Ascending aorta (tissue), 2 donors: ENCODE measurements at regions not wholly inside any gene's neighbourhood (a gene's known extent, or its start where the extent isn't known, plus 50 kb on each side); places are given as distances from the start of the nearest gene placed in this dataset.

Experiments used
- DNase-seq, 2 donors: peaks; one replicate each; pipeline ENCODE4 v3.0.0-alpha.2; 2019; ENCODE audit warnings: low spot score in 2 of 2
- H3K27ac ChIP-seq, 2 donors: fragments of 200-600 bp; sonication (generic); one replicate each; pipeline ENCODE4 v1.5.1; 2016 to 2017; ENCODE audit warnings: mild to moderate bottlenecking in 1 of 2
- H3K27me3 ChIP-seq: fragments of 200-600 bp; sonication (generic); one replicate; pipeline ENCODE4 v1.5.1; 2017
- H3K36me3 ChIP-seq, 2 donors: fragments of 200-600 bp; sonication (generic); one replicate each; pipeline ENCODE4 v1.5.1; 2016
- H3K4me1 ChIP-seq, 2 donors: fragments of 200-600 bp; sonication (generic); one replicate each; pipeline ENCODE4 v1.5.1; 2016 to 2017; ENCODE audit warnings: mild to moderate bottlenecking in 1 of 2
- H3K4me3 ChIP-seq, 2 donors: fragments of 200-600 bp; sonication (generic); one replicate each; pipeline ENCODE4 v1.5.1; 2016 to 2017; ENCODE audit warnings: mild to moderate bottlenecking in 1 of 2
- H3K9me3 ChIP-seq, 2 donors: fragments of 200-600 bp; sonication (generic); one replicate each; pipeline ENCODE4 v1.5.1; 2016
- intact Hi-C: fragments of 100-400 bp; cut with DNase I; formaldehyde crosslinking; loops from one replicate; pipeline ENCODE4 v1.15.1; 2023
- TF ChIP-seq, protein P1 (sequence below), 3 experiments: fragments of 200-600 bp in 2 of 3; fragments of 450-650 bp in 1 of 3; sonication (generic) in 2 of 3; IDR thresholded peaks; one replicate each; pipeline ENCODE4 v1.5.1; 2016 to 2019; ENCODE audit warnings: antibody characterized with exemption in 3 of 3, mild to moderate bottlenecking in 1 of 3, moderate library complexity in 1 of 3

DNA sequence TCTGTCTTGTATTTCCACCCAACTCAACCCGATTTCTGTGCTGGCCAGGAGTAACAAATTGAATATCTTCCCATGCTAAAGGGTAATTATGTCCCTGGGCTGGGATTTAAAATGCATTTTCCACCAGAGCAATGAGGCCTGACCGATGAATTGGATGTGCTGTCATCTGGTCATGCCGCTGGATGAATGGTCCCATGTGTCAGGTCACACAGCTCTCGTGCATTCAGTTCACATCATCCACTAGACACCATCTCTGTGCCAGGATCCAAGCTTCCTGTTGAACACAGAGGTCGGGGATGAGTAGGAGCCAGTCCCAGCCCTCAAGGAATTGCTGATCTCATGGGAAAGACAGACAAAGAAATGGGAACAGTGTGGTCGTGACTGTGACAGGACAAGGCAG is 200.8 kb downstream of the ADRA2A start:
- no peaks in the 10 kb centered on the region for H3K27me3 ChIP-seq
- intact Hi-C loops: no loop called here
- no peak overlapping the region for H3K4me3 ChIP-seq
- no peak for DNase-seq
- H3K36me3 ChIP-seq: no peaks in the 10 kb centered on the region
- H3K9me3 ChIP-seq: no peaks in the 10 kb centered on the region
- no peaks in the 10 kb centered on the region for H3K4me1 ChIP-seq
- TF ChIP-seq, protein P1, sequence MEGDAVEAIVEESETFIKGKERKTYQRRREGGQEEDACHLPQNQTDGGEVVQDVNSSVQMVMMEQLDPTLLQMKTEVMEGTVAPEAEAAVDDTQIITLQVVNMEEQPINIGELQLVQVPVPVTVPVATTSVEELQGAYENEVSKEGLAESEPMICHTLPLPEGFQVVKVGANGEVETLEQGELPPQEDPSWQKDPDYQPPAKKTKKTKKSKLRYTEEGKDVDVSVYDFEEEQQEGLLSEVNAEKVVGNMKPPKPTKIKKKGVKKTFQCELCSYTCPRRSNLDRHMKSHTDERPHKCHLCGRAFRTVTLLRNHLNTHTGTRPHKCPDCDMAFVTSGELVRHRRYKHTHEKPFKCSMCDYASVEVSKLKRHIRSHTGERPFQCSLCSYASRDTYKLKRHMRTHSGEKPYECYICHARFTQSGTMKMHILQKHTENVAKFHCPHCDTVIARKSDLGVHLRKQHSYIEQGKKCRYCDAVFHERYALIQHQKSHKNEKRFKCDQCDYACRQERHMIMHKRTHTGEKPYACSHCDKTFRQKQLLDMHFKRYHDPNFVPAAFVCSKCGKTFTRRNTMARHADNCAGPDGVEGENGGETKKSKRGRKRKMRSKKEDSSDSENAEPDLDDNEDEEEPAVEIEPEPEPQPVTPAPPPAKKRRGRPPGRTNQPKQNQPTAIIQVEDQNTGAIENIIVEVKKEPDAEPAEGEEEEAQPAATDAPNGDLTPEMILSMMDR (IDR thresholded peaks at IDR 0.05): no peak
- no peak overlapping the region for H3K27ac ChIP-seq

DNA sequence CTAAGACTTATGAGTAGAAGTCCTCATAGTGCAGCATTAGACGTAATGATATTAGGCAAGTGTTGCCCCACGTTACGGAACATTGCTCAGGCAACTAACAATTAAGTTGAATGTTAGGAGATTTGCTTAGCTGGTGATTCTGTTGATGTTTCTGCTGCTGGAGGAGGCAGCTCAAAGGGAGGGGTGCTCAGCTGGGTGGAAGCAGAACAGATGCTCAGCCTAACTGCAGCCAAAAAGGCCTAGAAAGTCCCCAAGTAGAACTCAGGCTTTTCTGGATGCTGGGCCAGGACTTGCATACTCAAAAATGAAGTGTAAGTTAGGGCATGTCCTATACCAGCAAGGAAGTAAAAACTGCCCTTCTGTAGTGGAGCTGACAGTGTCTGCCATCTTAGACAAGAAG is 201.4 kb downstream of the ADRA2A start:
- DNase-seq: no peak
- H3K27me3 ChIP-seq: no peaks in the 10 kb centered on the region
- intact Hi-C loops: no loop called here
- H3K9me3 ChIP-seq: no peaks in the 10 kb centered on the region
- H3K4me3 ChIP-seq: no peak overlapping the region
- TF ChIP-seq, protein P1 (IDR thresholded peaks at IDR 0.05): no peak
- H3K4me1 ChIP-seq: no peaks in the 10 kb centered on the region
- no peak overlapping the region for H3K27ac ChIP-seq
- H3K36me3 ChIP-seq: no peaks in the 10 kb centered on the region

DNA sequence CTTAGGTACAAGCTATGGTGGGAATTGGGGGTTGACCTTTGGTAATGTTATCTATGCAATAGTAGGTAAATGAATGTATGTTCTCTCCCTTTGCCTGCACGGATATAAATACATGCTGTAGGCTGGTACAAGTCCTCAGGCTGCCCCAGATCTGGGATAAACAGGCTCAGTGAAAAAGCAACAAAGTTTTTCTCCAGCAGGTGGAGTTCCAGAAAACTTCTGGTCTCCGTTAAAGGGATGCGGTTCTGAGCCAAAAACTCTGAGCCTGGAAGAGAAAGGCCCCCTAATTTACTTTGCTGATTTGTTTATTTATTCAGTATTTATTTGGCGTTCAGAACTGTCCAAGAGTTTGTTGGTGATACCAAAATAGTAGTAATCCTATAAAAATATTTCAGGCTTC is 204.7 kb downstream of the ADRA2A start:
- TF ChIP-seq, protein P1 (IDR thresholded peaks at IDR 0.05): no peak
- no peak overlapping the region for H3K4me3 ChIP-seq
- no peak overlapping the region for H3K27ac ChIP-seq
- no peak for DNase-seq
- H3K27me3 ChIP-seq: no peaks in the 10 kb centered on the region
- no peaks in the 10 kb centered on the region for H3K9me3 ChIP-seq
- H3K4me1 ChIP-seq: no peaks in the 10 kb centered on the region
- no peaks in the 10 kb centered on the region for H3K36me3 ChIP-seq
- intact Hi-C loops: no loop called here

DNA sequence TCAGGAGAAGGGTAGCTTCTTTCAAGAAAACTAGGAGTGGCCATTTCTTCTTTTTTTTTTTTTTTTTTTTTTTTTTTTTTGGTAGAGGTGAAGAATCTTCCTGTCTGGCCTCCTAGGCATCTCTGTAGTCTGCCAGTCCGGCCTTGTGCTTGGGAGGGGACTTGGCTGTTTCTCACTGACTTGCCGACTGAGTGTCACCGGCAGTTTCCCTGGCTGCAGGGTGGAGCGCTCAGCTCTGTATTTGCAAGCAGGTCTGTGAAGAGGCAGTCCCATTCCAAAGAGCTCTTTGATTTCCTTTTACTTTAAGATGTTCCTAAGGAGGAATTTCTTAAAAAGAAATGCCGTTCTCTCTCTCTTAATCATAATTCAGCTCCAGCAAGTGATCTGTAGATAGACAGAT is 212.6 kb downstream of the ADRA2A start:
- intact Hi-C loops: no loop called here
- H3K4me3 ChIP-seq: no peak overlapping the region
- no peak overlapping the region for H3K27ac ChIP-seq
- no peak for DNase-seq
- H3K4me1 ChIP-seq: no peaks in the 10 kb centered on the region
- no peaks in the 10 kb centered on the region for H3K36me3 ChIP-seq
- H3K9me3 ChIP-seq: no peaks in the 10 kb centered on the region
- no peaks in the 10 kb centered on the region for H3K27me3 ChIP-seq
- TF ChIP-seq, protein P1 (IDR thresholded peaks at IDR 0.05): no peak

DNA sequence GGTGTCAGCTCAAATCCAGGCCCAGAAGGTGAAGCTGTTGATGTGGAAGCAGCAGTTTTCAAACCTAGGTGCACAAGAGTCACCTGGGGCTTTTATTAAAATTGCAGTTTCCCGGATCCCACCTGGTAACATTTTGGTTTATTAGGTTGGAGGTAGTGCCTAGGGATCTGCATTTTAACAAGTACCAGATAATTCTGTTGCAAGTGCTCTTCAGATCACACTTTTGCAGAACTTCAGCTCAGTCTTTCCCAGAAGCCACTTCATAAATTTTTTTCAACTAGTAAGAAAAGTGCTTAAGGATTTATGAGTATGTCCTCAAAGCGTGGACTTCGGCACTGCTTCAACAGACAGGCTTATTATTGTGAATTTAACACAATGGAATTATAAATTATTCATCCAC is 213.8 kb downstream of the ADRA2A start:
- intact Hi-C loops: no loop called here
- Histone ChIP-seq H3K27me3 (no peaks in the 10 kb centered on the region), H3K27ac (no peak overlapping the region), H3K36me3 (no peaks in the 10 kb centered on the region), H3K4me1 (no peaks in the 10 kb centered on the region), H3K4me3 (no peak overlapping the region), H3K9me3 (no peaks in the 10 kb centered on the region)
- DNase-seq: no peak
- TF ChIP-seq, protein P1 (IDR thresholded peaks at IDR 0.05): no peak

DNA sequence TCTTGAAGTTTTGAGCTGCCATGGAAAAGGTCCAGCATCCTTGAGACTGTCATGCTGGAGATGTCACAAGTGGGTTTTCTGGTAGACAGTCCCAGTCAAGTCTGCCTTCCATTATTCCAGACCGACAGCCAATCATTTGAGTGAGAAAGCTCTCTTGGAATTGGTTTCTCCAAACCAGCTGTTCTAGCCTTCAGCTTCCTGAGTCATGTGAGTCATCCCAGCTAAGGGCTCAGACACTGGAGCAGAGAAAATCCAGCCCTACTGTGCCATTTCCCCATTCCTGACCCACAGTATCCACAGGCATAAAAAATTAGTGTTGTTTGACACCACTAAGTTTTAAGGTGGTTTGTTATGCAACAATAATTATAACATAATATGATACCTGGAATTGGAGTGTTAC is 219.0 kb downstream of the ADRA2A start:
- Histone ChIP-seq H3K36me3 (no peaks in the 10 kb centered on the region), H3K4me1 (no peaks in the 10 kb centered on the region), H3K4me3 (no peak overlapping the region), H3K27me3 (no peaks in the 10 kb centered on the region), H3K27ac (no peak overlapping the region), H3K9me3 (no peaks in the 10 kb centered on the region)
- TF ChIP-seq, protein P1 (IDR thresholded peaks at IDR 0.05): no peak
- DNase-seq: no peak
- intact Hi-C loops: no loop called here
